ENCODE measurements at regions not wholly inside any gene's neighbourhood (a gene's known extent, or its start where the extent isn't known, plus 50 kb on each side); places are given as distances from the start of the nearest gene placed in this dataset.

DNA sequence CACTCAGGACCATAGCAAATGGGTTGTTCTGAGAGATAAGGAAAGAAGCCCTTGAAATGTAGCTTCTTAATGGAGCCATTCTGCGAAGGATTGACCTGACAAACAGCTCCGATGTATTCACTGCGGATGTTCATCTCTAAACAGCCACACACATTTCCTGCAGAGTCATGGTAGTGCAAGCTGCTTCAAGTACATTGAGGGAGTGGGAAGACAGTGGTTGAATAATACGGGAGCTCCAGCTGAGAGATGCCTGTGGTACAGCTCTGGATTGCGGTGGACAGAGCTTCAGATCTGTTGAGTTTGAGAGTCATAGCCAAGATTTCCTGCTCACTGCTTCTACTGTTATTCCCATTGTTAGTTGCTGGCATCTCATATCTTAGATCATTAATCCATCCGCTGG lies 86.6 kb downstream of the ZBTB18 start:
- TF ChIP-seq, protein P1, sequence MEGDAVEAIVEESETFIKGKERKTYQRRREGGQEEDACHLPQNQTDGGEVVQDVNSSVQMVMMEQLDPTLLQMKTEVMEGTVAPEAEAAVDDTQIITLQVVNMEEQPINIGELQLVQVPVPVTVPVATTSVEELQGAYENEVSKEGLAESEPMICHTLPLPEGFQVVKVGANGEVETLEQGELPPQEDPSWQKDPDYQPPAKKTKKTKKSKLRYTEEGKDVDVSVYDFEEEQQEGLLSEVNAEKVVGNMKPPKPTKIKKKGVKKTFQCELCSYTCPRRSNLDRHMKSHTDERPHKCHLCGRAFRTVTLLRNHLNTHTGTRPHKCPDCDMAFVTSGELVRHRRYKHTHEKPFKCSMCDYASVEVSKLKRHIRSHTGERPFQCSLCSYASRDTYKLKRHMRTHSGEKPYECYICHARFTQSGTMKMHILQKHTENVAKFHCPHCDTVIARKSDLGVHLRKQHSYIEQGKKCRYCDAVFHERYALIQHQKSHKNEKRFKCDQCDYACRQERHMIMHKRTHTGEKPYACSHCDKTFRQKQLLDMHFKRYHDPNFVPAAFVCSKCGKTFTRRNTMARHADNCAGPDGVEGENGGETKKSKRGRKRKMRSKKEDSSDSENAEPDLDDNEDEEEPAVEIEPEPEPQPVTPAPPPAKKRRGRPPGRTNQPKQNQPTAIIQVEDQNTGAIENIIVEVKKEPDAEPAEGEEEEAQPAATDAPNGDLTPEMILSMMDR (IDR thresholded peaks at IDR 0.05), result no peak
- no peaks in the 10 kb centered on the region for H3K4me1 ChIP-seq (ENCODE audit: low read depth)
- no peak overlapping the region for H3K4me3 ChIP-seq
- no peaks in the 10 kb centered on the region for H3K36me3 ChIP-seq (ENCODE audit: low read depth)
- intact Hi-C loops (cut with DNase I, micrococcal nuclease), result no loop called here
- ATAC-seq (no peak), DNase-seq (no peak)
- H3K9me3 ChIP-seq, result no peaks in the 10 kb centered on the region

DNA sequence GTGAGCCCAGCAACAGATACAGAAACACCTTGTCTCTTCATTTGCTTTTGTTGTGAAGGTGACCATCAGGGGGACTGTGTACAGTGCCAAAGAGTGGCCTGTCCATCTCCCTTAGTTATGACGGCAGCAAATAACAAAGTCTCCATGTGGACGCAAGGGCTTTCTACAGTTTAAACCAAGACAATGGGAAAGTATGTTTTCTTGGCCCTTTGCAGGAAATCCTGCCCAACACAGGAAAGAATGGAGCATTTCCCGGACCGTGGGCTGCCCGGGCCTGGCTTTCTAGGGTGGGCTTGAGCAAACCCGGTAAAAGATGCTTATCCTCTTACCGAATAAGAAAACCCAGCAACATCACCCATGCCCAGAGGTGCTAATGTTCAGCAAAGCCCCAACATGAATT lies 87.3 kb downstream of the ZBTB18 start:
- Histone ChIP-seq H3K36me3 (ENCODE audit: low read depth) (no peaks in the 10 kb centered on the region), H3K4me1 (ENCODE audit: low read depth) (no peaks in the 10 kb centered on the region), H3K4me3 (no peak overlapping the region), H3K9me3 (no peaks in the 10 kb centered on the region)
- intact Hi-C loops (cut with DNase I, micrococcal nuclease), result no loop called here
- ATAC-seq (no peak), DNase-seq (no peak)
- TF ChIP-seq, protein P1 (IDR thresholded peaks at IDR 0.05), result no peak

DNA sequence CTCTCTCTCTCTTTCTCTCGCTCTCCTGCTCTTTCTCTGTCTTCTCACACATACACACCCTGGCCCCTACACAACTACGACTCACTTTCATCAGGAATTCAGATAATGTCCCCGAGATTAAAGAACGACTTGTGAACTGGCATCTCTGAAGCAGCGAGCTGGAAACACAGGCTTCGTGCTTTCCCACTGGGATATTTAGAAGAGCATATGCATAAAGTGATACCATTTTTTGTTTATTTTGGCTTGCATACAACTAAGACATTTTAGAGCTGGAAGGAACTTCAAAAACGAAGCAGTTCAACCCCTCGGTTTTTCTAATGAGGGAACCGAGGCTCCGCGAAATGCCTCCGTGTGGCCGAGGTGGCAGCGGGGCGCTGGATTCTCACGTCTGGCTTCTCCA lies 88.6 kb downstream of the ZBTB18 start:
- ATAC-seq (no peak), DNase-seq (no peak)
- TF ChIP-seq, protein P1 (IDR thresholded peaks at IDR 0.05), result no peak
- Histone ChIP-seq H3K4me3 (no peak overlapping the region), H3K36me3 (ENCODE audit: low read depth) (no peaks in the 10 kb centered on the region), H3K4me1 (ENCODE audit: low read depth) (no peaks in the 10 kb centered on the region), H3K9me3 (no peaks in the 10 kb centered on the region)
- intact Hi-C loops (cut with DNase I, micrococcal nuclease), result no loop called here

DNA sequence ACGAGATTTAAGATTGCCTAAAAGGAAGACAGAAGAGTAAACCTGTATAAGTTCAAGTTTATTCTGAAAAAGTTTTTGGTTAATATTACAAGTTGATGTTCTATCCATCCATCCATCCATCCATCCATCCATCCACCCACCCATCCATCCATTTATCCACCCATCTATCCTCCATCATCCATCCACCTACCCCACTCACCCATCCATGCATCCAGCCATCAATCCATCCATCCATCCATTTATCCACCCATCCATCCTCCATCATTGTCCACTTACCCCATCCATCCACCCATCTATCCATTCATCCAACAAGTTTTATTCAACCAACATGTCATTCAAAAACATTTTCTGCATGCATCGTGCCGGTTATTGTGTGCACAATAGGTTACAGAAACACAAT lies 89.3 kb downstream of the ZBTB18 start:
- ATAC-seq, result no peak
- Histone ChIP-seq H3K36me3 (ENCODE audit: low read depth) (no peaks in the 10 kb centered on the region), H3K4me1 (ENCODE audit: low read depth) (no peaks in the 10 kb centered on the region), H3K4me3 (no peak overlapping the region), H3K9me3 (no peaks in the 10 kb centered on the region)
- TF ChIP-seq, protein P1 (IDR thresholded peaks at IDR 0.05), result no peak
- intact Hi-C loops (cut with DNase I, micrococcal nuclease), result no loop called here
- DNase-seq, result no peak

DNA sequence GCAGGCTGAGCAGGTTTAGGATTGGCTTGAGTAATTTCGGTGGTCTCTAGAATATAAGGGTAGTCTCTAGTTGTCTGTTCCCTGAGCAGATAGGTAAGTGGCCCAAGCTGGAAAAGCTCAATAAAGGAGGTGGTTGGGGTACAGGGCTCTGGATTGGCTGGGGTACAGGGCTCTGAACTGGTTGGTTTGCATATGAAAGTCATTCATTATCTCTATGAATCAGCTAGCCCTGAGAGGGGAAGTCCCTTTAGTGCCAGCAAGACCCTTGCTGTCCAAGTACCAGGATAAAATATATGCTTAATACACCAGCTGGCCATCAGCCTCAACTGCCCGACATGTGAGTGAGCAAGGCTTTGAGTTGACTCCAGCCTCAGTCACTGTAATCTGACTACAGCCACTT lies 93.0 kb downstream of the ZBTB18 start:
- TF ChIP-seq, protein P1 (IDR thresholded peaks at IDR 0.05), result no peak
- DNase-seq, result no peak
- Histone ChIP-seq H3K4me1 (ENCODE audit: low read depth) (no peaks in the 10 kb centered on the region), H3K9me3 (no peaks in the 10 kb centered on the region), H3K4me3 (no peak overlapping the region), H3K36me3 (ENCODE audit: low read depth) (no peaks in the 10 kb centered on the region)
- intact Hi-C loops (cut with DNase I, micrococcal nuclease), result no loop called here
- no peak for ATAC-seq

DNA sequence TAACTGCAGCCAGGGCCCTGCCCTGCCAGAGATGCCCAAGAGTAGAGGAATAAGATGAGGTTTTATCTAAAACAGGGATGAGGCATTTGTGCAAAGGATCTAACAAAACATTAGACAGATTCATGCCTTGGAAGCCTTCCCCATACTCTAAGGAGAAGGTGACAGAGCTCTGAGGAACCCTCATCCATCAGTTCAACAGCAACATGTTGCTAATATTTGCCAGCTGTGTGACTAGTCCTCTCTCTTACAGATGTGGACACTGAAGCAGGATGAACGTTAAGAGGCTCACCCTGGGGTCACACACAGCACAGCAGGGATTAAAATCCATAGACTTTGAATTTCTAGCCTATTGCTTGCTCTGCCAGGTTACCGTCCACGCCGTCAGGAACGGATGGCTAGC lies 99.0 kb downstream of the ZBTB18 start:
- ATAC-seq (no peak), DNase-seq (no peak)
- peaks cover 3% of the 10 kb centered on the region for H3K4me1 ChIP-seq (ENCODE audit: low read depth)
- no peak overlapping the region for H3K4me3 ChIP-seq
- intact Hi-C loops (cut with DNase I, micrococcal nuclease), result no loop called here
- TF ChIP-seq, protein P1 (IDR thresholded peaks at IDR 0.05), result no peak
- H3K9me3 ChIP-seq, result no peaks in the 10 kb centered on the region
- no peaks in the 10 kb centered on the region for H3K36me3 ChIP-seq (ENCODE audit: low read depth)
